Fibroblast of lung (primary cell): ENCODE measurements at regions not wholly inside any gene's neighbourhood (a gene's known extent, or its start where the extent isn't known, plus 50 kb on each side); places are given as distances from the start of the nearest gene placed in this dataset.

Source experiments
- CTCF ChIP-seq, 2 donors: IDR thresholded peaks in 1 of 2; conservative IDR thresholded peaks in 1 of 2; 1 replicate in 1 of 2; 2 replicates in 1 of 2; pipeline ENCODE4 v1.5.1; 2011 to 2012; ENCODE audit warnings: low read length in 2 of 2, control low read depth in 1 of 2, inconsistent platforms in 1 of 2, low read depth in 1 of 2, mild to moderate bottlenecking in 1 of 2
- EZH2 ChIP-seq: IDR thresholded peaks from 2 replicates; pipeline ENCODE4 v1.5.1; 2012; ENCODE audit warnings: low read length, control low read depth, mild to moderate bottlenecking; ENCODE audit errors: missing control alignments

GRCh38 chr1:223001653-223002634, 141.1 kb downstream of the TLR5 start:
- peak; percentile 11 to 44 for TF ChIP-seq CTCF (conservative IDR thresholded peaks at IDR 0.05 in 1 of 2, IDR thresholded peaks at IDR 0.05 in 1 of 2; ENCODE audit: low read depth in 1 of 2, low read length in 2 of 2)
- no peak for TF ChIP-seq EZH2
